DMS 273 (cell line): ENCODE measurements at regions not wholly inside any gene's neighbourhood (a gene's known extent, or its start where the extent isn't known, plus 50 kb on each side); places are given as distances from the start of the nearest gene placed in this dataset.

Experiments
- DNase-seq: peaks from one replicate; lab custom pipeline; 2025; ENCODE audit not compliant: unreplicated experiment; lab: John Stamatoyannopoulos, UW

DNA sequence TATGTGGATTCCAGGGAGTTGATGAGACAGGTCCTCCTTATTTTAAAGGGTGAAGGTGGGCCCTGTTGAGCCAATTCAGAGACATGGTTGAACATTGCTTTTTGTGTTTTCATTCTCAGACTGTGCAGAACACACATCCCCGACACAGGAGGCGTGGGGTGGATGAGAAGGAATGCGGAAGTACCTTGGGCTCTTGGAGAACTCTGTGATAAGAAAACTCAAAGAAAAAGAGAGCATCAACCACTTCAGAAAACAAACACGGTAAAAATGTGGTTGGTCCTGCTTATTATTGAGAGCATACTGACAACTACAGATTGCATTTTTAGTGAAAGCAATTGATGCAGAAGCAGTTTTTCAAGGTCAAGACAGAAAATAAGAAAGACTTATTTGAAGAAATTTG is 659.8 kb downstream of the IRX1 start:
- DNase-seq: no peak

DNA sequence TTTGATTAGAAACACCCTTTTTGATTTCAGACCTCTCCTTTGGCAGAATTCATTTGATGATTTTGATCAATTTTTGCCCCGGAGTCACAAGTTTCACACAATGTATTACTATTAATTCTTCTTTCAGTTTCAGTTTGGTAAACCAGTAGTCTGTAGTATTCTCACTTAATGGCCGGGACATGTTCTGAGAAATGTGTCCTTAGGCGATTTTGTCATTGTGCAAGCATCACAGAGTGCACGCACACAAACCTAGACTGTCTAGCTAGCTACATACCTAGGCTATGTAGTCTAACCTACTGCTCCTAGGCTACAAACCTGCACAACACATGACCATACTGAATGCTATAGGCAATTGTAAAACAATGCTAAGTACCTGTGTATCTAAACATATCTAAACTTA is 662.5 kb downstream of the IRX1 start:
- DNase-seq: no peak

GRCh38 chr5:4271193-4271592 is 675.6 kb downstream of the IRX1 start:
- DNase-seq: no peak

- no peak for DNase-seq
Measured at GRCh38 chr5:4275232-4275631, 679.6 kb downstream of the IRX1 start.

DNA sequence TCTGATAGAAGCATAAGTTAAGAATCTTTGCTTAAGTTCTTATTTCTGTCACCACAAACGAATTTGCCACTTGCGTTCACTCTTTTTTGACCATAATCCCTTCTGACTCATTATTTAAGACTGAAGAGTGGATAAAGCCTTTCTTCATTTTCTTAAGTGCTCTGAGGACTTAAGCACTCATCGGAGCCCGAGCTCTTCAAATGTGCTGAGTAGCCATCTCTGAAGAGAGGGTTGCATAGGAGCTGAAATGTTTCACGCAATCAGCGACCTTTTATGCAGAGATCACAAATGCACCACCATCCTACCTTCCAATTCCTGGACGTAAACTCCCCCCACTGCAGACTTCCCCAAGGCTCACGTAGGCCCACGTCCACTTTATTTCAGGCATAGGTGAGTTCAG is 699.2 kb downstream of the IRX1 start:
- DNase-seq: no peak

GRCh38 chr5:4295663-4296339 is 700.2 kb downstream of the IRX1 start:
- DNase-seq: peak; percentile 9

DNA sequence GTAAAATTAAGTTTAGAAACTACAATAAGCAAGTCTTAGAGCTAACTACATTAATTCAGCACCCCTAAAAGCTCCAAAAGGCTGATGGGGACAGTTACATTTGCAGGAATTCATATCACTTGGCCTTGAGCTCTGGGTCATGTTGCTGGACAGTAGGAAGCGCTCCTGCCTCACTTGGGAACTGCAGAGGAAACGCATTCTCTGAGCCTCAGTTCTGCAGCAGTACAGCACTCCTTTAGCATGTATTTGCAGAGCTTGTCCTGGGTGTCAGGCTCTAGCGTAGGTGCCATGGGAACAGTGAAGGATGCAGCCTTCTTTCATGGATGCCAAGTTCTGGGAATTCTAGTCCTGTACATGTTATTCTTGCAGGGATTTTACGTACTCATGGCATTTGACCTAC is 710.4 kb downstream of the IRX1 start:
- DNase-seq: no peak

GRCh38 chr5:4309026-4309425 is 713.4 kb downstream of the IRX1 start:
- no peak for DNase-seq

DNA sequence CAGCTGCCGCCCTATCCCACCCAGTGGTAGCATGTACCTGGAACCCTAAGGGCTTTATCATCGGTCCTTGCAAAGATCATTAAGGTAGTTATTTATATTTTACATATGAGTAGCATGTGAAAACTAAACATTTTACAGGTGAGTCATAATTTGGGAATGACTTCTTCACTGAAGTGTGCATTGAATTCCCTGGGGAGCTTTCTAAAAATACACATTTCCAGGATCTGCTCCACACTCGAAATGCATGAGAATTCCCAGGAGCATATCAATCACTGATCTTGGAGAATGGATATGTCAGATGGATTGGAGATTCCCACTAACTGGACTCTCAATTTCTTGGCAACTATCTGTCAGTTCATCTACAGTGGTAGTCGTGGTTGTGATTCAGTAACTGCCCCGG is 717.5 kb downstream of the IRX1 start:
- DNase-seq: no peak

DNA sequence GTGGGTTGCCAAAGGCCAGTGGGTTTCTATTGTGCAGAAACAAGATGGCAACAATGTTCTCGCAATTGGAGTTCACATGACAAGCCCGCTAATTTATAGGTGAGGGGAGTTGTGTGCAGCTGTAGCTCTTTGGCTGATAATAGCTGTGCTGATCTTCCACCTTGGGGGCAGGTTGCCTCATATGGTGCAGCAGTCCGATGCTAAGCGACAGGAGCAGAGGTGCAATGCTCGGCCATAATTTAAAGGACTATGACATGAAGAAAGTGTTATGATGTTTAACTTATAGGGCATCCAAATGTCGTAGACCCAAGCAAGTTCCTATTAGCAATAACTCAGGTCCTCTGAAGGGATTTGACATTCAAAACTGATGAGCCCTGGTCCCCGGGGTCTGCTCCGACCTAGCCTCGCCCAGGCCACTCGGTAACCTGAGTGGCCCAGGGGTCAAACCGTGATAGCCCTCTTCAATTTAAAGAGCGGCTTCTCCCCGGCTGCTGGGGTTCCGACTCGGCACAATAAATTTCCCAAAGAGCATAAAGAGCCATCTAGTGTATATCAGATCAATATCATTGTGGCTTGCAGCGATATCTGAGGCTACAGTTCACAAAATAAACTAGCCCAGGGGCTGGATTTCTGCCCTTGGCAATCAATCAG is 724.0 kb downstream of the IRX1 start:
- DNase-seq: no peak

DNA sequence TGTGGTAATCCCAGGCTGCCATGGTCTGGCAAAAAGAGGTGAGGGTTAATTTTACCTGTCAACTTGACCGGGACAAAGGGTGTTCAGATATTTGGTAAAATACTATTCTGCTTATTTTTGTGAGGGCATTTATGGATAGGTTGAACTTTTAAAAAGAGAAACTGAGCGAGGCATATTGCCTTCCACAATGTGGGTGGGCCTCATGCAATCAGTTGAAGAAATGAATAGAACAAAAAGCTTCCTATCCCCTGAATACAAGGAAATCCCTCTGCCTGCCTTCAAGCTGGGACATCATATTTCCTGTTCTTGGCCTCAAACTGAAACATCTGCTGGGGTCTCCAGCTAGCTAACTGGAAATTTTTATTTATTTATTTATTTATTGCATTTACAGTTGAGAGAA is 734.7 kb downstream of the IRX1 start:
- no peak for DNase-seq

- no peak for DNase-seq
Measured at GRCh38 chr5:4335078-4335477, 739.4 kb downstream of the IRX1 start.

DNA sequence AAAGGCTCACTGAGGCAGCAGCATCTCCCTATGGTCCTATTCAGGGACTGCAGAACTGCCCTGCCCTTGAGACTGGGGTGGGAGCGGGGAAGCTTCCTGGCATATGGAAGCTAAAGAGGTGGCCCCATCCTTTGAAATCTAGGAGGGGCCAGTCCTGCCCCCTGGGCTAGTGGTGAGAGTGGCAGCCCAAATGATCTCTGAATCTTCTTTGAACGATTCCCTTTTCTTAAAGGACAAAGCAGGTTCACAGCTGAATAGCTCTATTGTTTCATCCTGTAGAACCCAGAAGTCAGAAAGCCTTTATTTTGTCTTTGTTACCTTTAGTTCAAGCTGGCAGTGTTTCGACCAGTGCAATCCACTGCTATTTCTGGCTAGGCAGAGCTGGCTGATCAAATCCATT is 741.9 kb downstream of the IRX1 start:
- no peak for DNase-seq

GRCh38 chr5:4339949-4340348 is 744.3 kb downstream of the IRX1 start:
- DNase-seq: no peak

DNA sequence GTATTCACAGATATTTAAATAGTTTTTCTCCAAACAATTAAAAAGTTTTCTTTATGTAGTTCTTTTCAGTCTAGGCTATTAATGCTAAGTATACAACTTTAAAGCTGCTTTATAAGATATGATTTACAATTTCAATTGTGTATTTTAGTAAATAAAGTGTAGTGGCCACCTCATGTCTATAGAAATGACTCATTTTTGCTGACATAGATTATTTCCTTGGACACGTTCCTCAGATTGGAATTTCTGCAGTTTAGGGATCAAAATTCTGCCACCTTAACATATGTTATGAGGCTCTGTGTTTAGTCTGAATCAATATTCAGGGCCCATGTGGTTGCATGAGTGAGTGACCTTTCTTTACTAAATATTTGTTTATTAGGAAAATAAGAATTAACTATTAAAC is 750.2 kb downstream of the IRX1 start:
- no peak for DNase-seq

DNA sequence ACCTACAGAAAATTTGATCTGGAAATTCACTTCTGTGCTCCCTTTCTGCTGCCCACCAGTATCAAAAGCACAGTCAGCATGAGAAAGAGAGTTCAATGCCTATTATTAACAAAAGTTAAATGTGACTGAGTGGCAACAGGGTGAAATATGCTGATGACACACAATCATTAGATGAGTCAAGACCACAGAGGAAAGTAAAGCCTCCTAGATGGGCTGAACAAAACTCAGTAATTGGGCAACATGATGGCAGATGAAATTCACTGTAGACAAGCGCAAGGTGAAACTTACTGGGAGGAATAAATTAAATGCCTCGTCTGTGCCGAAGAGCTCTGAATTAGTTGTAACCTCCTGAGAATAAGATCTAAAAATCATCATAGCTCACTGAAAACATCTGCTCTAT is 752.8 kb downstream of the IRX1 start:
- DNase-seq: no peak

DNA sequence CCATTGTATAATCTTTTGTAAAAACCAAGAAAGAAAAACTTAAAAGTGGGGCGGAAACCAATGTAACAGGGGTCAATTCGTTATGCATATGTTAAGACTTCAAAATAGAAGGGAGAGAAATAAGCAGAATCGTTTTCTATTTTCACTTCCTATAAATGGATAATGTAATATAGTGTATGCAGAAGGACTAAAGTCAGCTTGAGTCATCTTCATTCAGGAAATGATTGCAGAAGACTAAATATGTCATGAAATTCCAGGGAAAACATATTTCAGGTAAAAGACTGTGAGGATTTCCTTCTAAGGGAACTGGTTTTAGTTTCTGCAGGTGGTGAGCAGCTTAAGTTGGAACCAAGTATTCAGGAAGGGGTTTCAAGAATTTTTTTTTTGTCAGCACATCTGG is 753.3 kb downstream of the IRX1 start:
- DNase-seq: no peak

- DNase-seq: no peak
Measured at GRCh38 chr5:4356201-4356600, 760.6 kb downstream of the IRX1 start.

DNA sequence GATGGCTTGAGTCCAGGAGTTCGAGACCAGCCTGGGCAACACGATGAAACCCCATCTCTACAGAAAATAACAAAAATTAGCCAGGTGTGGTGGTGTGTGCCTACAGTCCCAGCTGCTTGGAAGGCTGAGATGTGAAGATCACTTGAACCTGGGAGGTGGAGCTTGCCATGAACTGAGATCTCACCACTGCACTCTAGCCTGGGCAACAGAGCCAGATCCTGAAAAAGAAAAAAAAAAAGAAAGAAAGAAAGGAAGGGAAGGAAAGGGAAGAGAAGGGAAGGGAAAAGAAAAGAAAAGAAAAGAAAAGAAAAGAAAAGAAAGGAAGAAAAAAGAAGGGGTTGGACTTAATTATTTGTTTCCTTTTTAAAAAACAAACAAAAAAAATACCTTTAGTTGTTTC is 764.2 kb downstream of the IRX1 start:
- no peak for DNase-seq

GRCh38 chr5:4361753-4362152 is 766.1 kb downstream of the IRX1 start:
- no peak for DNase-seq

GRCh38 chr5:4362411-4362810 is 766.8 kb downstream of the IRX1 start:
- no peak for DNase-seq

DNA sequence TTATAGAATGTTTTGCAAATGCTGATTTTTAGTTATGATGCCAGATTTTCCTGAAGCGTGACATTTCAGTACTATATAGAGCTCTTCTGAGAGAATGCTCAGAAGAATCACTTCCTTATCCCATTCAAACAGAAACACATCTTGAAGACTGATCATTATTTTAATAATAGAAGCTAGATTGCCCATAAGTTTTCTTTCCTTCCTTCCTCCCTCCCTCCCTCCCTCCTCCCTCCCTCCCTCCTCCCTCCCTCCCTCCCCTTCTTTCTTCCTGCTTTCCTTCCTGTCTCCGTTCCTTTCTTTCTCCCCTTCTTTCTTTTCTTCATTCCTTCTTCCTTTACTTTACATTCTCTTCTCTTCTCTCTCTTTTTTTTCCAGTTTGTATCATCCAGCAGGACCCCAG is 767.4 kb downstream of the IRX1 start:
- DNase-seq: no peak

- no peak for DNase-seq
Measured at GRCh38 chr5:4366628-4367027, 771.0 kb downstream of the IRX1 start.
